Astrocyte (in vitro differentiated cells and primary cell): ENCODE measurements at regions not wholly inside any gene's neighbourhood (a gene's known extent, or its start where the extent isn't known, plus 50 kb on each side); places are given as distances from the start of the nearest gene placed in this dataset.

Experiments
- DNase-seq: peaks from one replicate; pipeline ENCODE4 v3.0.0-alpha.2; 2010; ENCODE audit warnings: low read depth
- FAIRE-seq: peaks from 2 replicates; lab custom pipeline; 2011; peaks lifted over from hg19 to GRCh38; lab: Jason Lieb, UNC
- H2AFZ ChIP-seq: 2 replicates; pipeline ENCODE4 v1.6.0; 2012; ENCODE audit warnings: low read depth, low read length, inconsistent platforms
- H3K27ac ChIP-seq: 2 replicates; pipeline ENCODE4 v1.5.1; 2011; ENCODE audit warnings: low read depth, low read length, inconsistent platforms
- H3K27me3 ChIP-seq: 2 replicates; pipeline ENCODE4 v1.6.0; 2011; ENCODE audit warnings: low read length, inconsistent platforms; ENCODE audit not compliant: insufficient read depth
- H3K36me3 ChIP-seq: 2 replicates; pipeline ENCODE4 v1.5.1; 2011; ENCODE audit warnings: low read length, inconsistent platforms; ENCODE audit not compliant: insufficient read depth
- H3K4me1 ChIP-seq: 2 replicates; pipeline ENCODE4 v1.5.1; 2011; ENCODE audit warnings: low read length, inconsistent platforms; ENCODE audit not compliant: insufficient read depth
- H3K4me2 ChIP-seq: 2 replicates; pipeline ENCODE4 v1.6.0; 2012; ENCODE audit warnings: low read length, inconsistent platforms
- H3K4me3 ChIP-seq: 2 replicates; pipeline ENCODE4 v1.5.1; 2011; ENCODE audit warnings: low read depth, mild to moderate bottlenecking, low read length, inconsistent platforms; ENCODE audit not compliant: insufficient read depth
- H3K79me2 ChIP-seq: 2 replicates; pipeline ENCODE4 v1.6.0; 2012; ENCODE audit warnings: mild to moderate bottlenecking, low read length, inconsistent platforms; ENCODE audit not compliant: insufficient read depth
- H3K9ac ChIP-seq: 2 replicates; pipeline ENCODE4 v1.6.0; 2012; ENCODE audit warnings: mild to moderate bottlenecking, low read length, inconsistent platforms
- H3K9me3 ChIP-seq: 2 replicates; pipeline ENCODE4 v1.5.1; 2012; ENCODE audit warnings: low read depth, mild to moderate bottlenecking, low read length, inconsistent platforms; ENCODE audit not compliant: insufficient read depth
- H4K20me1 ChIP-seq: 2 replicates; pipeline ENCODE4 v1.6.0; 2012; ENCODE audit warnings: low read length, inconsistent platforms; ENCODE audit not compliant: insufficient read depth
- H3K27ac Mint-ChIP-seq: one replicate; pipeline ENCODE4 v1.8.0; 2021; ENCODE audit warnings: mild to moderate bottlenecking, mixed read lengths; ENCODE audit not compliant: unreplicated experiment
- H3K27me3 Mint-ChIP-seq: one replicate; pipeline ENCODE4 v1.8.0; 2021; ENCODE audit warnings: low read depth, mixed read lengths; ENCODE audit not compliant: unreplicated experiment
- H3K36me3 Mint-ChIP-seq: one replicate; pipeline ENCODE4 v1.8.0; 2021; ENCODE audit warnings: low read depth, mixed read lengths; ENCODE audit not compliant: unreplicated experiment
- H3K4me1 Mint-ChIP-seq: one replicate; pipeline ENCODE4 v1.8.0; 2021; ENCODE audit warnings: low read depth, mixed read lengths; ENCODE audit not compliant: unreplicated experiment
- H3K4me3 Mint-ChIP-seq: one replicate; pipeline ENCODE4 v1.8.0; 2021; ENCODE audit warnings: mild to moderate bottlenecking, moderate library complexity, mixed read lengths; ENCODE audit not compliant: unreplicated experiment
- H3K9me3 Mint-ChIP-seq: one replicate; pipeline ENCODE4 v1.8.0; 2021; ENCODE audit warnings: mild to moderate bottlenecking, mixed read lengths; ENCODE audit not compliant: unreplicated experiment
- EZH2 ChIP-seq: IDR thresholded peaks from 2 replicates; pipeline ENCODE4 v1.6.1; 2012; ENCODE audit warnings: mild to moderate bottlenecking, low read length, inconsistent platforms; ENCODE audit not compliant: insufficient read depth
- TF ChIP-seq, protein P1 (sequence below): IDR thresholded peaks from 2 replicates; pipeline ENCODE4 v1.5.1; 2011; ENCODE audit warnings: low read depth, mild to moderate bottlenecking, inconsistent platforms, low read length, moderate library complexity; ENCODE audit not compliant: insufficient read depth

DNA sequence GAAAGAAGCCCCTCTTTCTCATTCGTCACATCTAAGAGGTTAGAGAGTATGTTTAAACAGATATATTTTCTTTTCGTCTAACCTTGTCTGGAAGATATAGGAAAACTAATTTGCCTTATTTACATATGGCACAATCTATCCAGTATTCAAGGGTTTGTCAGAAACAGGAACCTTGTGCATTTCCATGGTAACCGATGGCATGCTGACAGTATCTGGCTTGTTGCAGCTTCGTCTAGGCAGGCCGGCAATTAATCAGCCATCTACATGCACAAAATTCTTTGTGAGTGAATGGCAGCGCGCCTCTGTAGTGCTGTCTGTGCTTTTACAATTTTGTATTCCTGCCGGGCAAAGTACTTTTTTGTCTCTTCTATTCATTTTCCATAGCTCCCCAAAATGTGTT, 294.0 kb upstream of the SOX2 start:
- no peaks in the 10 kb centered on the region for H3K27me3 ChIP-seq
- Mint-ChIP-seq H3K27me3 (no peaks in the 10 kb centered on the region), H3K4me1 (peaks cover 6% of the 10 kb centered on the region), H3K4me3 (no peak overlapping the region), H3K9me3 (no peaks in the 10 kb centered on the region), H3K36me3 (no peaks in the 10 kb centered on the region), H3K27ac (no peak overlapping the region)
- no peak overlapping the region for H3K9ac ChIP-seq
- no peaks in the 10 kb centered on the region for H3K79me2 ChIP-seq
- no peaks in the 10 kb centered on the region for H4K20me1 ChIP-seq
- H3K4me2 ChIP-seq: peak overlapping the region; percentile 42
- TF ChIP-seq EZH2: no peak
- TF ChIP-seq, protein P1, sequence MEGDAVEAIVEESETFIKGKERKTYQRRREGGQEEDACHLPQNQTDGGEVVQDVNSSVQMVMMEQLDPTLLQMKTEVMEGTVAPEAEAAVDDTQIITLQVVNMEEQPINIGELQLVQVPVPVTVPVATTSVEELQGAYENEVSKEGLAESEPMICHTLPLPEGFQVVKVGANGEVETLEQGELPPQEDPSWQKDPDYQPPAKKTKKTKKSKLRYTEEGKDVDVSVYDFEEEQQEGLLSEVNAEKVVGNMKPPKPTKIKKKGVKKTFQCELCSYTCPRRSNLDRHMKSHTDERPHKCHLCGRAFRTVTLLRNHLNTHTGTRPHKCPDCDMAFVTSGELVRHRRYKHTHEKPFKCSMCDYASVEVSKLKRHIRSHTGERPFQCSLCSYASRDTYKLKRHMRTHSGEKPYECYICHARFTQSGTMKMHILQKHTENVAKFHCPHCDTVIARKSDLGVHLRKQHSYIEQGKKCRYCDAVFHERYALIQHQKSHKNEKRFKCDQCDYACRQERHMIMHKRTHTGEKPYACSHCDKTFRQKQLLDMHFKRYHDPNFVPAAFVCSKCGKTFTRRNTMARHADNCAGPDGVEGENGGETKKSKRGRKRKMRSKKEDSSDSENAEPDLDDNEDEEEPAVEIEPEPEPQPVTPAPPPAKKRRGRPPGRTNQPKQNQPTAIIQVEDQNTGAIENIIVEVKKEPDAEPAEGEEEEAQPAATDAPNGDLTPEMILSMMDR: no peak
- H3K27ac ChIP-seq: no peak overlapping the region
- peak; percentile 65 for DNase-seq
- peaks cover 5% of the 10 kb centered on the region for H3K4me1 ChIP-seq
- H3K36me3 ChIP-seq: no peaks in the 10 kb centered on the region
- peak overlapping the region; percentile 27 for H2AFZ ChIP-seq
- FAIRE-seq: no peak
- H3K4me3 ChIP-seq: no peak overlapping the region
- no peaks in the 10 kb centered on the region for H3K9me3 ChIP-seq

DNA sequence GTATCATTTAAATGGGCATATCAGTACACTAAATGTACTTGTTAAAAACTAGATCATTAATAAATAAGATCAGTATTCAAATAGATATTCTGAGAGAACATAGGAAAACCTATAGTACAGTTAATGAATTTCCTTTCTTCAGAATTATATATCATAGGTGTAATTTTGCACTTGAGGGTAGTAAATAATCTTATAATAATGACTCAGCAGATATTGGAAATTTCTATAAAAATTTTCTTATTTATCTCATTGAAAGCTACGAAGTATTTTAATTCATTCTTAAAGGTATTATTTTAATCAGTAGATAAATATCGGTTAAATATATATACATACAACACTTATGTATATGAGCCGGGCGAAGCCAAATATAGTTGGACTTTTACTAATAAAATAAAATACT, 300.9 kb upstream of the SOX2 start:
- H3K4me3 Mint-ChIP-seq: no peak overlapping the region
- no peaks in the 10 kb centered on the region for H3K36me3 Mint-ChIP-seq
- H3K27ac Mint-ChIP-seq: no peak overlapping the region
- H3K9me3 ChIP-seq: no peaks in the 10 kb centered on the region
- H3K27ac ChIP-seq: no peak overlapping the region
- DNase-seq (no peak), FAIRE-seq (no peak)
- no peaks in the 10 kb centered on the region for H4K20me1 ChIP-seq
- H3K9ac ChIP-seq: no peak overlapping the region
- no peaks in the 10 kb centered on the region for H3K36me3 ChIP-seq
- no peaks in the 10 kb centered on the region for H3K4me1 ChIP-seq
- no peaks in the 10 kb centered on the region for H3K9me3 Mint-ChIP-seq
- no peaks in the 10 kb centered on the region for H3K4me1 Mint-ChIP-seq
- H3K27me3 Mint-ChIP-seq: no peaks in the 10 kb centered on the region
- no peaks in the 10 kb centered on the region for H3K27me3 ChIP-seq
- TF ChIP-seq EZH2: no peak
- TF ChIP-seq, protein P1: no peak
- H2AFZ ChIP-seq: no peak overlapping the region
- no peak overlapping the region for H3K4me3 ChIP-seq
- no peak overlapping the region for H3K4me2 ChIP-seq
- H3K79me2 ChIP-seq: no peaks in the 10 kb centered on the region

DNA sequence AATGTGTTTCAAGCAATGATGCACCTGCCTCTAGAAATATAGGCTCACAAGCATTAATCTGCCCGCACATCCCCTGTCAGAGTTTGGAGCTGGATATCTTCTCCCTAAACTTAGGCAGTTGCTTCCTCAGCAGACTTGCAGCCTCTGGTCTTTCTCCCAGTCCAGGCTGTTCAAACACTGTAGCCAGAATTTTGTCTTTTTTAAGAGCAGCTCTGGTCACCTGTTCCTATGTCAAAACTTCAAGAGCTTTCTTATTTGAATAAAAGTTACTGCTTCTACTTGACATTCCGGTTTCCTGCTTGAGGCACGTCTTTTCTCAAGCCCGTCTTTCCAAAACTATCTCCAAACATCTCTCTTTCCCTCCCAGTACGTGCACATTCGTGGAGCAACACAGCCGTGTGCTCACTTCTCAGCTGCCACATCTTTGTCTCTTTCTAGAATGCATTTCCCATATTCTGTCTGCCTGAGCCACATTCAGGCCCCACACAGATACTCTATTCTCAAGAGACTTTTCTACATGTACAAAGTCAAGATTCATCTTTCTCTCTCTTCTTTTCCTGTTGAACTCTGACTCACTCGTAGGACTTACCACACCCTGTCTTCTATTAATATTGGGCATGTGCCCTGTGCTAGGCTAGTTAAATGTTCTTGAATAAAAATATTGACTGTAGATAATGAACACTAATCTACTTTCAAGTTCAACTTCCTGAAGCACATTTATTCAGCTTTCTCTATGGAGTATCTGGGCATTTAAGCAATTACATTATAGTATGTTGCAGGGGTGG, 307.7 kb upstream of the SOX2 start:
- FAIRE-seq: no peak
- H3K27me3 Mint-ChIP-seq: no peaks in the 10 kb centered on the region
- H3K9me3 ChIP-seq: no peaks in the 10 kb centered on the region
- no peaks in the 10 kb centered on the region for H3K4me1 ChIP-seq
- H3K4me1 Mint-ChIP-seq: no peaks in the 10 kb centered on the region
- H3K36me3 Mint-ChIP-seq: no peaks in the 10 kb centered on the region
- H3K9me3 Mint-ChIP-seq: no peaks in the 10 kb centered on the region
- no peak overlapping the region for H3K4me2 ChIP-seq
- no peaks in the 10 kb centered on the region for H3K36me3 ChIP-seq
- H3K4me3 ChIP-seq: no peak overlapping the region
- no peaks in the 10 kb centered on the region for H4K20me1 ChIP-seq
- no peak overlapping the region for H3K27ac Mint-ChIP-seq
- no peak overlapping the region for H3K4me3 Mint-ChIP-seq
- H3K27me3 ChIP-seq: no peaks in the 10 kb centered on the region
- no peaks in the 10 kb centered on the region for H3K79me2 ChIP-seq
- no peak overlapping the region for H3K9ac ChIP-seq
- no peak overlapping the region for H3K27ac ChIP-seq
- DNase-seq: no peak
- H2AFZ ChIP-seq: no peak overlapping the region
- TF ChIP-seq, protein P1: no peak
- no peak for TF ChIP-seq EZH2
